ENCODE measurements at regions not wholly inside any gene's neighbourhood (a gene's known extent, or its start where the extent isn't known, plus 50 kb on each side); places are given as distances from the start of the nearest gene placed in this dataset.

DNA sequence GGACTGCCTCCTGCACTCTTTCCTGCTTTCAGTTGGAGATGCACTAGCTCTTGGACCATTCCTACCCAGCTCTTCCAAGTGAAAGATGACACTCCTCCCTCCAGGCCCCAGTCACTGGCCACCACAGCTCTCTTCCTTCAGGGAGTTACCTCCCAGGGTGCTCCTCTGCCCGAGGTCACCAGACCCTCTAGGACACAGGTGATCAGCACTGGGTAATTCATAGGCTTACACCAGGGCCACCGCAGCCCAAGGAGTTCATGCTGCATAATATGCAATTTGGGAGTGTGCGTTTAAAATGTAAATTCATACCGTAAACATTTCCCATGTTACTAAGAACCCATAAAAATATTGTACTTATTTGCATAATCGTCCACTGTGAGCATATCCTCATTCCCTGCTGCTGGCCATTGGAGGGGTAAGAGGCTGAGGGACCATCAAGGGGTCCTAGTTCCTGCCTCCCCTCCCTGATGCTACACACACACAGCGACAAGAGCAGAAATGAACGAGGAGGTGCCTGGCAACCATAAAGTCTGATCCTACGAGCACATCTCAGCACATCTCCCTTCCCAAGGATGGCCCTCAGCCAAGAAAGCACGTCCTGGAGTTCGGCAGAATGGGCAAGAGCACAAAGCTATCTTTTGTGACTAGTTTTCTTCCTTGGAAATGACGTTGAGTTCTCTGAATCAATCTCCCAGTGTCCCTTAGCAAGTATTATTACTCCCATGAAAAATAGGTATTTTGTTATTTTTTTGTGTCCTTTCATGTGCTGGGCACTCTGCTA lies 222.9 kb upstream of the RAB4A start:
- TF ChIP-seq CTCF (IDR thresholded peaks at IDR 0.05) = no peak
- no peak for TF ChIP-seq POLR2A (IDR thresholded peaks at IDR 0.05)
